NCI-H526 (cell line): ENCODE measurements at regions not wholly inside any gene's neighbourhood (a gene's known extent, or its start where the extent isn't known, plus 50 kb on each side); places are given as distances from the start of the nearest gene placed in this dataset.

Source experiments
- DNase-seq, 2 experiments: peaks; one replicate each; lab custom pipeline; 2025; lab: John Stamatoyannopoulos, UW

DNA sequence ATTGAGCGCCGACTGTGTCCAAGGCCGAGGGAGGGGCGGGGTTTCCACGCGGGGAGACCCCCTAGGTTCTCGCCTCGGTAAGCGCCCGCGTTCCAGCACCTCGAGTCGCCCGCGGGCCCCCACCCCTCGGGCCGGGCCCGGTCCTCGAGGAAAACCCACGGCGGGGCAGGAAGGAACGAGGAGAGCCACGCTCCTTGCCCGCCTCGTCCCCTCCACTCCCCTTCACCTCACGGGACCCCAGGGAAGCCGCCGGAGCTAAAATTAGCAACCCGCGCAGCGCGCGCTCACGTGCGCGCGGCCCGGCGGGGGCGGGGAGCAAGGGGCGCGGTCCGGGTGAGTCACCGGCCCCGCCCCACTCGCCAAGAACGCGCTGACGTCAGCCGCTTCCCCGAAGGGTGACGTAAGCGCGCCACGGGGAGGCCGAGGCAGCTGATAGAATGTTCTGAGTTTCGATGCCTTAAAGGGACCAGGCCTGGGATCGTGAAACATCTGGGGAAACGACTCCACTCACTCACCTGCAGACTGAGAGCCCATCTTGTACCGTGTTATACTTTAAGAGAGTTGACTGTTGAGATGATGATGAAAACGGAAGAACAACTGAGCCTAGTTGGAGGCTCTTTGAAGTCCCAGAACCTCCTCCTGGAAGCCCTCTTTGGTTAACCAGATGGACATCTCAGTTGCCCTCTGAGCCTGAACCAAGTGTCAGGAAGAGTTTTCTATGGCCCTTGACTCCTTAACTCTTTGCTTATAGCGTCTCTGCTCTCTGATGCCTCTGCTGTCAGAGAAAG is 49.7 kb upstream of the ATF3 start:
- DNase-seq = peak; percentile 19 to 89
